Esophagus muscularis mucosa (tissue), 3 donors: ENCODE measurements at regions not wholly inside any gene's neighbourhood (a gene's known extent, or its start where the extent isn't known, plus 50 kb on each side); places are given as distances from the start of the nearest gene placed in this dataset.
"Not testable (repeated sequence)": the region's sequence is repeated elsewhere in the genome, so short reads cannot be mapped to it uniquely, and the experiment has no call there.

ENCODE experiments used
- CTCF ChIP-seq, 3 experiments: fragments of 200-600 bp in 2 of 3; fragments of 450-650 bp in 1 of 3; sonication (generic) in 2 of 3; IDR thresholded peaks; one replicate each; pipeline ENCODE4 v1.5.1; 2017 to 2019; ENCODE audit warnings: antibody characterized with exemption in 3 of 3, mild to moderate bottlenecking in 2 of 3, moderate library complexity in 1 of 3
- POLR2A ChIP-seq: fragments of 450-650 bp; IDR thresholded peaks from one replicate; pipeline ENCODE4 v1.6.1; 2017; ENCODE audit warnings: antibody characterized with exemption, moderate library complexity, mild to moderate bottlenecking, low read depth
- POLR2AphosphoS5 ChIP-seq, 2 donors: sonication (generic); formaldehyde crosslinking; IDR thresholded peaks; one replicate each; pipeline ENCODE4 v1.6.1; 2017; ENCODE audit warnings: antibody characterized with exemption in 2 of 2

- TF ChIP-seq CTCF (IDR thresholded peaks at IDR 0.05); POLR2A; POLR2AphosphoS5 (IDR thresholded peaks at IDR 0.05): not testable (repeated sequence)
Observed at GRCh38 chr4:184967699-184968098, 50.6 kb upstream of the HELT start.
